ENCODE measurements at regions not wholly inside any gene's neighbourhood (a gene's known extent, or its start where the extent isn't known, plus 50 kb on each side); places are given as distances from the start of the nearest gene placed in this dataset.

DNA sequence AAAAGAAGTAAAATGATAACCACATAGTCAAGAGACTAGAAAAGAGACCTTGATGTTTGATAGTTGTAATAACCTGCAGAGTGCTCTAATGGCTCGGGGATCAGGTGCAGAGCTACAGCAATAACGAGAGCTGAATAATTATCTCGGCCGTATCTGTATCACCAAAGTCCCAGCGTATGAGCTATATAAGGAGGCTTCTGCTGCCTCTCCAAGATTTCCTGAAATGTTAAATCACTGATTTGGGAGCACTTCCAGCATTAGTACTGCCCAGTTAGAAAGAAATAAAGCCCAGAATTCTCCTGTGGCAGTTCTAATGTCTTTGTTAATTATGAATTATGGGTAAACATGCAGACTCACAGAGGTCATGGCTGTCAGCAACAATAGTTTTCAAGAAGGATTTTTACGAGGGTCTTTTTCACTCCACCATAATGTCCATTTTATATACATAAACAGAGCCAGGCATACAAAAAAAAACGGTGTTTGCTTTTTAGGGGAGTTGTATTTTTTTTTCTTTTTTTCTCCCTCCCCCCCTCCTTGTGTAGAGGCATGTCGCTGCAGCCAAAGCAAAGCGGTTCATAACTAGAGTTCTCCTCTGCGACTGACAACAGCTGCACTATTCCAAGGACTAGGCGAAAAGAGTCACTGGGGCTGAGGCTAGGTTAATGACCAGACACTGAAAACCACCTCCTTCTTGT is 168.3 kb upstream of the VRK2 start:
- TF ChIP-seq, protein P1, sequence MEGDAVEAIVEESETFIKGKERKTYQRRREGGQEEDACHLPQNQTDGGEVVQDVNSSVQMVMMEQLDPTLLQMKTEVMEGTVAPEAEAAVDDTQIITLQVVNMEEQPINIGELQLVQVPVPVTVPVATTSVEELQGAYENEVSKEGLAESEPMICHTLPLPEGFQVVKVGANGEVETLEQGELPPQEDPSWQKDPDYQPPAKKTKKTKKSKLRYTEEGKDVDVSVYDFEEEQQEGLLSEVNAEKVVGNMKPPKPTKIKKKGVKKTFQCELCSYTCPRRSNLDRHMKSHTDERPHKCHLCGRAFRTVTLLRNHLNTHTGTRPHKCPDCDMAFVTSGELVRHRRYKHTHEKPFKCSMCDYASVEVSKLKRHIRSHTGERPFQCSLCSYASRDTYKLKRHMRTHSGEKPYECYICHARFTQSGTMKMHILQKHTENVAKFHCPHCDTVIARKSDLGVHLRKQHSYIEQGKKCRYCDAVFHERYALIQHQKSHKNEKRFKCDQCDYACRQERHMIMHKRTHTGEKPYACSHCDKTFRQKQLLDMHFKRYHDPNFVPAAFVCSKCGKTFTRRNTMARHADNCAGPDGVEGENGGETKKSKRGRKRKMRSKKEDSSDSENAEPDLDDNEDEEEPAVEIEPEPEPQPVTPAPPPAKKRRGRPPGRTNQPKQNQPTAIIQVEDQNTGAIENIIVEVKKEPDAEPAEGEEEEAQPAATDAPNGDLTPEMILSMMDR (IDR thresholded peaks at IDR 0.05), result no peak
- TF ChIP-seq, protein P2, sequence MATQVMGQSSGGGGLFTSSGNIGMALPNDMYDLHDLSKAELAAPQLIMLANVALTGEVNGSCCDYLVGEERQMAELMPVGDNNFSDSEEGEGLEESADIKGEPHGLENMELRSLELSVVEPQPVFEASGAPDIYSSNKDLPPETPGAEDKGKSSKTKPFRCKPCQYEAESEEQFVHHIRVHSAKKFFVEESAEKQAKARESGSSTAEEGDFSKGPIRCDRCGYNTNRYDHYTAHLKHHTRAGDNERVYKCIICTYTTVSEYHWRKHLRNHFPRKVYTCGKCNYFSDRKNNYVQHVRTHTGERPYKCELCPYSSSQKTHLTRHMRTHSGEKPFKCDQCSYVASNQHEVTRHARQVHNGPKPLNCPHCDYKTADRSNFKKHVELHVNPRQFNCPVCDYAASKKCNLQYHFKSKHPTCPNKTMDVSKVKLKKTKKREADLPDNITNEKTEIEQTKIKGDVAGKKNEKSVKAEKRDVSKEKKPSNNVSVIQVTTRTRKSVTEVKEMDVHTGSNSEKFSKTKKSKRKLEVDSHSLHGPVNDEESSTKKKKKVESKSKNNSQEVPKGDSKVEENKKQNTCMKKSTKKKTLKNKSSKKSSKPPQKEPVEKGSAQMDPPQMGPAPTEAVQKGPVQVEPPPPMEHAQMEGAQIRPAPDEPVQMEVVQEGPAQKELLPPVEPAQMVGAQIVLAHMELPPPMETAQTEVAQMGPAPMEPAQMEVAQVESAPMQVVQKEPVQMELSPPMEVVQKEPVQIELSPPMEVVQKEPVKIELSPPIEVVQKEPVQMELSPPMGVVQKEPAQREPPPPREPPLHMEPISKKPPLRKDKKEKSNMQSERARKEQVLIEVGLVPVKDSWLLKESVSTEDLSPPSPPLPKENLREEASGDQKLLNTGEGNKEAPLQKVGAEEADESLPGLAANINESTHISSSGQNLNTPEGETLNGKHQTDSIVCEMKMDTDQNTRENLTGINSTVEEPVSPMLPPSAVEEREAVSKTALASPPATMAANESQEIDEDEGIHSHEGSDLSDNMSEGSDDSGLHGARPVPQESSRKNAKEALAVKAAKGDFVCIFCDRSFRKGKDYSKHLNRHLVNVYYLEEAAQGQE (IDR thresholded peaks at IDR 0.05; ENCODE audit: insufficient read depth in 1 of 2, low read depth in 2 of 2, low read length in 1 of 2), result no peak
- no peak for TF ChIP-seq TCF7L2 (IDR thresholded peaks at IDR 0.05; ENCODE audit: low read depth, low read length)

Data from Panc1 (cell line).